Activated CD8-positive, alpha-beta memory T cell treated with anti-CD3 and anti-CD28 coated beads for 36 hours (primary cell): ENCODE measurements at regions not wholly inside any gene's neighbourhood (a gene's known extent, or its start where the extent isn't known, plus 50 kb on each side); places are given as distances from the start of the nearest gene placed in this dataset.

Experiments used
- CTCF ChIA-PET: fragments of 350-600 bp; sonication (Branson Sonifier 250); formaldehyde crosslinking; loops from one replicate; lab custom pipeline; 2021; ENCODE audit warnings: antibody characterized with exemption; lab: Charles Lee
- POLR2A ChIA-PET: fragments of 350-600 bp; sonication (Branson Sonifier 250); formaldehyde crosslinking; loops from one replicate; lab custom pipeline; 2021; ENCODE audit warnings: antibody characterized with exemption; lab: Charles Lee

- POLR2A ChIA-PET: interaction anchor here (1.1 kb wide), 1 partner anchor 41 kb away, joined by 4 read pairs; no protein-coding TSS in a partner anchor
- CTCF ChIA-PET: interaction anchor here (1.3 kb wide), 1 partner anchor 47 kb away, joined by 6 read pairs; no protein-coding TSS in a partner anchor
Observed at GRCh38 chr13:77430377-77430951, 103.6 kb upstream of the MYCBP2 start.

GRCh38 chr13:77429320-77430142, 102.6 kb upstream of the MYCBP2 start:
- CTCF ChIA-PET: interaction anchor here (1.3 kb wide), 1 partner anchor 48 kb away, joined by 6 read pairs; no protein-coding TSS in a partner anchor
- POLR2A ChIA-PET: interaction anchor here (0.8 to 1.1 kb wide), 3 partner anchors 40 to 103 kb away, joined by 3 to 4 read pairs (median 3); partner anchors contain the start of gene MYCBP2

GRCh38 chr13:77425705-77426104, 98.8 kb upstream of the MYCBP2 start:
- POLR2A ChIA-PET: no interaction called here
- CTCF ChIA-PET: no interaction called here

- ChIA-PET CTCF (no interaction called here), POLR2A (no interaction called here)
Observed at GRCh38 chr13:77423296-77423695, 96.4 kb upstream of the MYCBP2 start.

- ChIA-PET POLR2A (no interaction called here), CTCF (no interaction called here)
Observed at GRCh38 chr13:77422724-77423123, 95.8 kb upstream of the MYCBP2 start.

- ChIA-PET POLR2A (no interaction called here), CTCF (no interaction called here)
Observed at GRCh38 chr13:77417897-77418296, 91.0 kb upstream of the MYCBP2 start.

- CTCF ChIA-PET: no interaction called here
- POLR2A ChIA-PET: no interaction called here
Observed at GRCh38 chr13:77416666-77417212, 89.8 kb upstream of the MYCBP2 start.

GRCh38 chr13:77415253-77416071, 88.6 kb upstream of the MYCBP2 start:
- POLR2A ChIA-PET: no interaction called here

GRCh38 chr13:77412860-77413259, 86.0 kb upstream of the MYCBP2 start:
- ChIA-PET CTCF (no interaction called here), POLR2A (no interaction called here)

More at GRCh38 chr13:77415253-77416071, 88.6 kb upstream of the MYCBP2 start:
- CTCF ChIA-PET: no interaction called here

GRCh38 chr13:77412116-77412635, 85.3 kb upstream of the MYCBP2 start:
- POLR2A ChIA-PET: no interaction called here
- CTCF ChIA-PET: no interaction called here

- POLR2A ChIA-PET: no interaction called here
- CTCF ChIA-PET: no interaction called here
Observed at GRCh38 chr13:77409412-77409811, 82.5 kb upstream of the MYCBP2 start.

GRCh38 chr13:77406644-77407440, 79.9 kb upstream of the MYCBP2 start:
- ChIA-PET POLR2A (no interaction called here), CTCF (interaction anchor here (0.6 kb wide), 1 partner anchor 81 kb away, joined by 3 read pairs; no protein-coding TSS in a partner anchor)

GRCh38 chr13:77398825-77399620, 72.1 kb upstream of the MYCBP2 start:
- CTCF ChIA-PET: no interaction called here

GRCh38 chr13:77397636-77398035, 70.7 kb upstream of the MYCBP2 start:
- ChIA-PET CTCF (no interaction called here), POLR2A (no interaction called here)

More at GRCh38 chr13:77398825-77399620, 72.1 kb upstream of the MYCBP2 start:
- POLR2A ChIA-PET: no interaction called here

- POLR2A ChIA-PET: no interaction called here
- CTCF ChIA-PET: no interaction called here
Observed at GRCh38 chr13:77391475-77391874, 64.6 kb upstream of the MYCBP2 start.

- CTCF ChIA-PET: interaction anchor here (0.7 to 1.7 kb wide), 3 partner anchors 11 to 64 kb away, joined by 3 to 4 read pairs (median 3); no protein-coding TSS in a partner anchor
- POLR2A ChIA-PET: interaction anchor here (0.5 to 2.1 kb wide), 2 partner anchors 61 to 87 kb away, joined by 3 to 9 read pairs; no protein-coding TSS in a partner anchor
Observed at GRCh38 chr13:77390391-77390790, 63.5 kb upstream of the MYCBP2 start.

- CTCF ChIA-PET: interaction anchor here (0.9 to 2.0 kb wide), 4 partner anchors 10 to 63 kb away, joined by 3 to 5 read pairs (median 4); no protein-coding TSS in a partner anchor
- POLR2A ChIA-PET: interaction anchor here (0.8 to 2.1 kb wide), 3 partner anchors 41 to 60 kb away, joined by 3 to 9 read pairs (median 4); no protein-coding TSS in a partner anchor
Observed at GRCh38 chr13:77389625-77390000, 62.7 kb upstream of the MYCBP2 start.
